ENCODE measurements at regions not wholly inside any gene's neighbourhood (a gene's known extent, or its start where the extent isn't known, plus 50 kb on each side); places are given as distances from the start of the nearest gene placed in this dataset.

DNA sequence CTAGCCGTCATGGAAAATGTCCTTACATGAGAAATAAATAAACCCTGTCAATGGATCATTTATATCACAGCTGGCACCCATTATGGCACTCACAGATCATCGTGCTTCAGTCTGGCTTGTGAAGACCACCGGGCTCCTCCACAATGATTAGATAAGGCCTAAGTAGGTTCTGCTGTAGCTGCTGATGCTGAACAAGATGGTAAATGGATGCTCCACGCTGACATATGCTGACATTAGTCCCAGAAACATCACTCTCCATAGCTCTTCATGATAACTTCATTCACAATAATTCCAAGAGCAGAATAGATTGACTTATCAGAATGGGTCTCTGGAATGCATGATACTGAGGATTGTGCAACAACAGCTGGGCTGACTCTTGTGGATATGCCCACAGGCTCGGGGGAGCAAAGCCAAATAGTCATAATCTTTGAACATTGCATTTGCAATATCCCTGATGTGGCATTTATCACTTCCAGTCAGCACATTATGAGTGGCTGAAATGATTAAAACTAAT, 63.8 kb upstream of the RXFP2 start:
- H2AFZ ChIP-seq (ENCODE audit: control insufficient read depth, low read depth, low read length), result no peak overlapping the region
- 0% methylated on average over 5 of the region's 5 CpGs for WGBS (ENCODE audit: insufficient coverage, insufficient replicate concordance, low lambda C conversion rate, missing lambda C conversion rate)
- no peak overlapping the region for H3K4me3 ChIP-seq
- BruUV-seq (replicated peaks), result no TSS peak
- DNase-seq (ENCODE audit: low read depth, low spot score) (no peak), FAIRE-seq (no peak), ATAC-seq (no peak)
- ChIA-PET SMC1A (ENCODE audit: uncharacterized antibody, unreplicated experiment) (interaction anchor here (0.5 kb wide), 1 partner anchor 196 kb away, joined by 3 read pairs; no protein-coding TSS in a partner anchor), POLR2A (no interaction called here), CTCF (no interaction called here), RAD21 (ENCODE audit: unreplicated experiment) (no interaction called here)
- in situ Hi-C loops (cut with MboI), result no loop called here
- H3K27ac ChIP-seq (ENCODE audit: control insufficient read depth, insufficient read depth), result no peak overlapping the region
- H4K20me1 ChIP-seq (ENCODE audit: control insufficient read depth, insufficient read depth), result no peaks in the 10 kb centered on the region
- TF ChIP-seq, protein P1, sequence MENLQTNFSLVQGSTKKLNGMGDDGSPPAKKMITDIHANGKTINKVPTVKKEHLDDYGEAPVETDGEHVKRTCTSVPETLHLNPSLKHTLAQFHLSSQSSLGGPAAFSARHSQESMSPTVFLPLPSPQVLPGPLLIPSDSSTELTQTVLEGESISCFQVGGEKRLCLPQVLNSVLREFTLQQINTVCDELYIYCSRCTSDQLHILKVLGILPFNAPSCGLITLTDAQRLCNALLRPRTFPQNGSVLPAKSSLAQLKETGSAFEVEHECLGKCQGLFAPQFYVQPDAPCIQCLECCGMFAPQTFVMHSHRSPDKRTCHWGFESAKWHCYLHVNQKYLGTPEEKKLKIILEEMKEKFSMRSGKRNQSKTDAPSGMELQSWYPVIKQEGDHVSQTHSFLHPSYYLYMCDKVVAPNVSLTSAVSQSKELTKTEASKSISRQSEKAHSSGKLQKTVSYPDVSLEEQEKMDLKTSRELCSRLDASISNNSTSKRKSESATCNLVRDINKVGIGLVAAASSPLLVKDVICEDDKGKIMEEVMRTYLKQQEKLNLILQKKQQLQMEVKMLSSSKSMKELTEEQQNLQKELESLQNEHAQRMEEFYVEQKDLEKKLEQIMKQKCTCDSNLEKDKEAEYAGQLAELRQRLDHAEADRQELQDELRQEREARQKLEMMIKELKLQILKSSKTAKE (IDR thresholded peaks at IDR 0.05; ENCODE audit: low read depth, poor library complexity, severe bottlenecking), result no peak
- H3K27me3 ChIP-seq (replicated peaks in 1 of 2; ENCODE audit: control insufficient read depth in 2 of 2, insufficient read depth in 2 of 2, low read length in 1 of 2), result no peaks in the 10 kb centered on the region
- no peaks in the 10 kb centered on the region for H3K36me3 ChIP-seq (ENCODE audit: control insufficient read depth in 2 of 2, insufficient read depth in 2 of 2, low read length in 1 of 2)
- H3K79me2 ChIP-seq (ENCODE audit: control insufficient read depth, insufficient read depth, low read length), result no peaks in the 10 kb centered on the region
- H3K4me2 ChIP-seq (ENCODE audit: control insufficient read depth, insufficient read depth), result no peak overlapping the region
- H3K9ac ChIP-seq (ENCODE audit: control insufficient read depth, insufficient read depth, low read length), result no peak overlapping the region
- intact Hi-C loops (cut with micrococcal nuclease; ENCODE audit: unreplicated experiment), result no loop called here
- H3K4me1 ChIP-seq (ENCODE audit: control insufficient read depth, insufficient read depth, low read length), result no peaks in the 10 kb centered on the region
- no peaks in the 10 kb centered on the region for H3K9me3 ChIP-seq (replicated peaks; ENCODE audit: control insufficient read depth, insufficient read depth, low read length)

DNA sequence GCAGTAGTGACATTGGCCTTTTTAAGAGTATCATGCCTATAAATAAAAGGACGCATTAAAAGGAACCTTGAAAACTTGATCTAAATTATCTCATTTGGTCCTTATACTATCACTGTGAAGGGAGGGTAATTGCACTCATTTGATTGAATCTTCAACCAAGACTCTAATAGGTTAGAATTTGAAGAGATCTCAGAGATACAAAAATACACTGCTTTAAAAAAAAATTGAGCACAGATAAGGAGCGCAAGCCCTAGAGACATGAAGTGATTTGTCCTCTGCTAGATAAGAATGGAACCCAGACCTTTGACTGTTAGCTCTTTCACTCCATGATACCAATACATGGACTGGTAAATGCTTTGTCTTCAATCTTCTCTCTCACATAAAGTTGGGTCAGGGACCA, 58.2 kb upstream of the RXFP2 start:
- Histone ChIP-seq H3K4me2 (ENCODE audit: control insufficient read depth, insufficient read depth) (no peak overlapping the region), H3K79me2 (ENCODE audit: control insufficient read depth, insufficient read depth, low read length) (no peaks in the 10 kb centered on the region), H4K20me1 (ENCODE audit: control insufficient read depth, insufficient read depth) (no peaks in the 10 kb centered on the region), H3K9ac (ENCODE audit: control insufficient read depth, insufficient read depth, low read length) (no peak overlapping the region), H3K36me3 (ENCODE audit: control insufficient read depth in 2 of 2, insufficient read depth in 2 of 2, low read length in 1 of 2) (no peaks in the 10 kb centered on the region), H3K4me1 (ENCODE audit: control insufficient read depth, insufficient read depth, low read length) (no peaks in the 10 kb centered on the region), H3K9me3 (replicated peaks; ENCODE audit: control insufficient read depth, insufficient read depth, low read length) (no peaks in the 10 kb centered on the region), H2AFZ (ENCODE audit: control insufficient read depth, low read depth, low read length) (no peak overlapping the region), H3K4me3 (no peak overlapping the region), H3K27ac (ENCODE audit: control insufficient read depth, insufficient read depth) (no peak overlapping the region), H3K27me3 (replicated peaks in 1 of 2; ENCODE audit: control insufficient read depth in 2 of 2, insufficient read depth in 2 of 2, low read length in 1 of 2) (no peaks in the 10 kb centered on the region; a peak in 2 of 4 replicates)
- intact Hi-C loops (cut with micrococcal nuclease; ENCODE audit: unreplicated experiment) (no loop called here), in situ Hi-C loops (cut with MboI) (no loop called here)
- TF ChIP-seq KDM1A (IDR thresholded peaks at IDR 0.05; ENCODE audit: borderline replicate concordance) (no peak), RELA (IDR thresholded peaks at IDR 0.05; ENCODE audit: borderline replicate concordance, partially characterized antibody) (no peak), PRDM15 (CRISPR knock-in tag; IDR thresholded peaks at IDR 0.05) (no peak)
- TF ChIP-seq, protein P2, sequence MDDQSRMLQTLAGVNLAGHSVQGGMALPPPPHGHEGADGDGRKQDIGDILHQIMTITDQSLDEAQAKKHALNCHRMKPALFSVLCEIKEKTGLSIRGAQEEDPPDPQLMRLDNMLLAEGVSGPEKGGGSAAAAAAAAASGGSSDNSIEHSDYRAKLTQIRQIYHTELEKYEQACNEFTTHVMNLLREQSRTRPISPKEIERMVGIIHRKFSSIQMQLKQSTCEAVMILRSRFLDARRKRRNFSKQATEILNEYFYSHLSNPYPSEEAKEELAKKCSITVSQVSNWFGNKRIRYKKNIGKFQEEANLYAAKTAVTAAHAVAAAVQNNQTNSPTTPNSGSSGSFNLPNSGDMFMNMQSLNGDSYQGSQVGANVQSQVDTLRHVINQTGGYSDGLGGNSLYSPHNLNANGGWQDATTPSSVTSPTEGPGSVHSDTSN (IDR thresholded peaks at IDR 0.05; ENCODE audit: insufficient replicate concordance, low read depth, low read length), result no peak
- ChIA-PET SMC1A (ENCODE audit: uncharacterized antibody, unreplicated experiment) (no interaction called here), RAD21 (ENCODE audit: unreplicated experiment) (no interaction called here), POLR2A (no interaction called here), CTCF (no interaction called here)
- no TSS peak for BruUV-seq (replicated peaks)
- ATAC-seq, result no peak
- DNase-seq (ENCODE audit: low read depth, low spot score), result no peak
- WGBS (ENCODE audit: insufficient coverage, insufficient replicate concordance, low lambda C conversion rate, missing lambda C conversion rate), result 90% methylated on average over 2 of the region's 2 CpGs
- no peak for FAIRE-seq

Data from GM12878 (cell line).